Endothelial cell of umbilical vein (primary cell): ENCODE measurements at regions not wholly inside any gene's neighbourhood (a gene's known extent, or its start where the extent isn't known, plus 50 kb on each side); places are given as distances from the start of the nearest gene placed in this dataset.

ENCODE experiments used
- BruUV-seq: library from RNA; stranded (reverse); fragments of 400-500 nt; replicated peaks from 2 replicates; lab custom pipeline; 2021; lab: Mats Ljungman, UMichigan
- CTCF ChIA-PET: fragments of 300-600, 350-600 bp; sonication (Branson Sonifier 250); formaldehyde crosslinking; loops from one replicate; lab custom pipeline; 2021; ENCODE audit warnings: antibody characterized with exemption, inconsistent platforms; lab: Charles Lee
- POLR2A ChIA-PET: fragments of 300-600, 350-600 bp; sonication (Branson Sonifier 250); formaldehyde crosslinking; loops from one replicate; lab custom pipeline; 2021; ENCODE audit warnings: antibody characterized with exemption, inconsistent platforms; lab: Charles Lee
- DNase-seq: peaks from one replicate; pipeline ENCODE4 v3.0.0-alpha.2; 2011; ENCODE audit warnings: low read depth, low spot score
- FAIRE-seq: peaks from 2 replicates; lab custom pipeline; 2011; peaks lifted over from hg19 to GRCh38; lab: Jason Lieb, UNC
- H2AFZ ChIP-seq: 2 replicates; pipeline ENCODE4 v1.6.0; 2012; ENCODE audit warnings: low read depth, low read length, control low read depth, inconsistent platforms
- H3K27ac ChIP-seq: 2 replicates; pipeline ENCODE4 v1.5.1; 2011; ENCODE audit warnings: low read depth, mild to moderate bottlenecking, control low read depth, low read length, moderate library complexity; ENCODE audit not compliant: insufficient read depth
- H3K27me3 ChIP-seq, 2 experiments: 2 replicates each; pipeline versions ENCODE4 v1.6.0 to v1.6.1; 2011; ENCODE audit warnings: low read length in 2 of 2, mixed read lengths in 1 of 2; ENCODE audit not compliant: control insufficient read depth in 2 of 2, insufficient read depth in 2 of 2
- H3K36me3 ChIP-seq, 2 experiments: 2 replicates in 1 of 2; 3 replicates in 1 of 2; pipeline ENCODE4 v1.5.1; 2011; ENCODE audit warnings: low read length in 2 of 2, mild to moderate bottlenecking in 1 of 2, moderate library complexity in 1 of 2; ENCODE audit not compliant: control insufficient read depth in 2 of 2, insufficient read depth in 2 of 2; ENCODE audit errors: extremely low read depth in 1 of 2
- H3K4me1 ChIP-seq: 3 replicates; pipeline ENCODE4 v1.5.1; 2011; ENCODE audit warnings: mild to moderate bottlenecking, low read length; ENCODE audit not compliant: control insufficient read depth, insufficient read depth; ENCODE audit errors: extremely low read depth
- H3K4me2 ChIP-seq: 2 replicates; pipeline ENCODE4 v1.6.1; 2011; ENCODE audit warnings: low read length, control low read depth, mixed read lengths; ENCODE audit not compliant: insufficient read depth
- H3K4me3 ChIP-seq, 3 experiments: fragments of 200-600 bp in 1 of 3; sonication (generic), shearing (Covaris generic) in 1 of 3; replicated peaks in 1 of 3; 2 replicates each; pipeline ENCODE4 v1.5.1; 2011 to 2016; ENCODE audit warnings: control low read depth in 3 of 3, low read length in 3 of 3, mild to moderate bottlenecking in 2 of 3, inconsistent platforms in 1 of 3, low read depth in 1 of 3, moderate library complexity in 1 of 3; ENCODE audit not compliant: insufficient read depth in 1 of 3
- H3K79me2 ChIP-seq: 2 replicates; pipeline ENCODE4 v1.6.0; 2012; ENCODE audit warnings: low read length, inconsistent platforms; ENCODE audit not compliant: control insufficient read depth, insufficient read depth
- H3K9ac ChIP-seq: replicated peaks from 2 replicates; pipeline ENCODE3; 2011; ENCODE audit warnings: low read length, control low read depth; ENCODE audit not compliant: insufficient read depth; ENCODE audit errors: extremely low read depth
- H3K9me1 ChIP-seq: replicated peaks from 3 replicates; pipeline ENCODE4 v1.6.0; 2011; ENCODE audit warnings: mild to moderate bottlenecking, low read length; ENCODE audit not compliant: control insufficient read depth, insufficient read depth; ENCODE audit errors: extremely low read depth
- H3K9me3 ChIP-seq: replicated peaks from 2 replicates; pipeline ENCODE4 v1.5.1; 2012; ENCODE audit warnings: low read length, inconsistent platforms; ENCODE audit not compliant: control insufficient read depth, insufficient read depth
- H4K20me1 ChIP-seq: replicated peaks from 2 replicates; pipeline ENCODE3; 2011; ENCODE audit warnings: mild to moderate bottlenecking, low read length; ENCODE audit not compliant: control insufficient read depth, insufficient read depth; ENCODE audit errors: extremely low read depth
- EZH2 ChIP-seq: IDR thresholded peaks from 2 replicates; pipeline ENCODE4 v1.6.1; 2012; ENCODE audit warnings: borderline replicate concordance, low read depth, mild to moderate bottlenecking, moderate library complexity, low read length, inconsistent platforms; ENCODE audit not compliant: severe bottlenecking
- FOS ChIP-seq: IDR thresholded peaks from 2 replicates; pipeline ENCODE4 v1.6.1; 2011; ENCODE audit warnings: mild to moderate bottlenecking, low read length, moderate library complexity, borderline replicate concordance; ENCODE audit not compliant: insufficient read depth
- GATA2 ChIP-seq: IDR thresholded peaks from 2 replicates; pipeline ENCODE4 v1.7.0; 2011; ENCODE audit warnings: low read depth, mild to moderate bottlenecking, moderate library complexity, mixed read lengths, low read length; ENCODE audit not compliant: insufficient read length, insufficient read depth
- JUN ChIP-seq: IDR thresholded peaks from 2 replicates; pipeline ENCODE4 v1.6.1; 2011; ENCODE audit warnings: borderline replicate concordance, low read depth; ENCODE audit not compliant: insufficient read length, insufficient read depth
- MYC ChIP-seq: IDR thresholded peaks from one replicate; pipeline ENCODE4 v1.6.1; 2011; ENCODE audit warnings: mild to moderate bottlenecking, low read depth, low read length
- POLR2A ChIP-seq: IDR thresholded peaks from 2 replicates; pipeline ENCODE4 v1.6.1; 2012; ENCODE audit warnings: low read depth, mild to moderate bottlenecking, control low read depth, low read length
- POLR2AphosphoS5 ChIP-seq: IDR thresholded peaks from 2 replicates; pipeline ENCODE4 v1.6.1; 2012; ENCODE audit warnings: low read depth, mild to moderate bottlenecking, control low read depth, low read length, moderate library complexity; ENCODE audit not compliant: insufficient read depth
- dilution Hi-C: fragments of 300-500 bp; cut with MboI; formaldehyde crosslinking; loops from one replicate; pipeline ENCODE4 v1.15.0; 2019; ENCODE audit warnings: low sequenced_read_pairs; ENCODE audit not compliant: extremely low pct_ligation_motif_present
- intact Hi-C: fragments of 100-400 bp; cut with micrococcal nuclease; formaldehyde crosslinking; loops from one replicate; pipeline ENCODE4 v1.10.0; 2022
- TF ChIP-seq, protein P1 (sequence below): IDR thresholded peaks from 2 replicates; pipeline ENCODE4 v1.6.1; 2011; ENCODE audit not compliant: insufficient read depth, insufficient read length
- TF ChIP-seq, protein P2 (sequence below), 2 donors: IDR thresholded peaks; 1 replicate in 1 of 2; 2 replicates in 1 of 2; pipeline ENCODE4 v1.5.1; 2011; ENCODE audit warnings: low read length in 2 of 2, mild to moderate bottlenecking in 2 of 2, moderate library complexity in 2 of 2, control low read depth in 1 of 2, inconsistent platforms in 1 of 2, low read depth in 1 of 2; ENCODE audit not compliant: insufficient read depth in 1 of 2; ENCODE audit errors: extremely low read depth in 1 of 2

DNA sequence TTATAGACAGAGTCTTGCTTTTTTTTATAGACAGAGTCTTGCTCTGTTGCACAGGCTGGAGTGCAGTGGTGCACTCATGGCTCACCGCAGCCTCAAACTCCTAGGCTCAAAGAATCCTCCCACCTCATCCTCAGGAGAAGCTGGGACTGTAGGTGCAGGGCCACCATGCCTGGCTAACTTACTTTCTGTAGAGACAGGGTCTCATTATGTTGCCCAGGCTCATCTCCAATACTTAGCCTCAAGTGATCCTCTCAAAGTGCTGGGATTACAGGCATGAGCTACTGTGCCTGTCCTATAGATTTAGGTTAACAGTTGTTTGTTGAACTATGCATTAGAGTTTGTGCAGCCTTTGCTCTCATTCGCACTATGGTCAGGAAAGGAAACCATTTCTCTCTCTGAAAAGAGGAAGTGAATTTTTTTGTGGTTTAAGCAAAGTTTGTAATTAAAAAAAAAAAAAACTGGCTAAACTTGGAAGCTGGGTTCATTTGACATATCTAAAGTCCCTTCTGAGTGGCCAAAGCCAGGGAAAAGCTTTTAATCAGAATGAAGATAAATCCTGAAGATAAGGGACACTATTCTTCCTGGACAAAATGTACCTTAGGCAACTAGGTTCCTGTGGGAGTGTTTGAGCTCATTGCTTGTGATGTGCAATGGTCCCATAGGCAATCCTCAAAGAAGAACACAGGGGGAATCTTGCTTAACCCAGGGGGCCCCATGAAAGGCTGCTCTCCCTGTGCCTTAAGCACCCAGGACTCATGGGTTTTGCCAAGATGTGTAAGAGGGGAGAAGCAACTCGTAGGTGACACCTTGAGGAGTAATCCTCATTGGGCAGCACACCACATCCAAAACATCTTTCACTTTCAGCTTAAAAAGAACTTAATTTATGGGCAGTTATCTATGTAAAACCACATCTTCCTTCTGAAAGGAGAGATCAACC, 201.7 kb downstream of the MREG start:
- Histone ChIP-seq H3K27ac (no peak overlapping the region), H4K20me1 (peaks cover 5% of the 10 kb centered on the region), H3K4me1 (no peaks in the 10 kb centered on the region), H3K27me3 (no peaks in the 10 kb centered on the region), H3K9me1 (peaks cover 2% of the 10 kb centered on the region), H3K79me2 (peaks cover 30% of the 10 kb centered on the region), H2AFZ (no peak overlapping the region), H3K4me2 (no peak overlapping the region), H3K4me3 (no peak overlapping the region), H3K9me3 (no peaks in the 10 kb centered on the region), H3K36me3 (peaks cover 3 to 9% of the 10 kb centered on the region in 2 experiments), H3K9ac (no peak overlapping the region)
- DNase-seq: no peak
- BruUV-seq: no TSS peak
- FAIRE-seq: no peak
- ChIA-PET CTCF (interaction anchor here (0.9 to 1.7 kb wide), 4 partner anchors 10 to 21 kb away, joined by 3 to 7 read pairs (median 6); no protein-coding TSS in a partner anchor), POLR2A (interaction anchor here (0.7 kb wide), 1 partner anchor 168 kb away, joined by 6 read pairs; no protein-coding TSS in a partner anchor)
- TF ChIP-seq POLR2AphosphoS5 (no peak), POLR2A (no peak), FOS (no peak), JUN (no peak), MYC (no peak), GATA2 (no peak), EZH2 (no peak)
- TF ChIP-seq, protein P1, sequence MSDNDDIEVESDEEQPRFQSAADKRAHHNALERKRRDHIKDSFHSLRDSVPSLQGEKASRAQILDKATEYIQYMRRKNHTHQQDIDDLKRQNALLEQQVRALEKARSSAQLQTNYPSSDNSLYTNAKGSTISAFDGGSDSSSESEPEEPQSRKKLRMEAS: no peak
- TF ChIP-seq, protein P2, sequence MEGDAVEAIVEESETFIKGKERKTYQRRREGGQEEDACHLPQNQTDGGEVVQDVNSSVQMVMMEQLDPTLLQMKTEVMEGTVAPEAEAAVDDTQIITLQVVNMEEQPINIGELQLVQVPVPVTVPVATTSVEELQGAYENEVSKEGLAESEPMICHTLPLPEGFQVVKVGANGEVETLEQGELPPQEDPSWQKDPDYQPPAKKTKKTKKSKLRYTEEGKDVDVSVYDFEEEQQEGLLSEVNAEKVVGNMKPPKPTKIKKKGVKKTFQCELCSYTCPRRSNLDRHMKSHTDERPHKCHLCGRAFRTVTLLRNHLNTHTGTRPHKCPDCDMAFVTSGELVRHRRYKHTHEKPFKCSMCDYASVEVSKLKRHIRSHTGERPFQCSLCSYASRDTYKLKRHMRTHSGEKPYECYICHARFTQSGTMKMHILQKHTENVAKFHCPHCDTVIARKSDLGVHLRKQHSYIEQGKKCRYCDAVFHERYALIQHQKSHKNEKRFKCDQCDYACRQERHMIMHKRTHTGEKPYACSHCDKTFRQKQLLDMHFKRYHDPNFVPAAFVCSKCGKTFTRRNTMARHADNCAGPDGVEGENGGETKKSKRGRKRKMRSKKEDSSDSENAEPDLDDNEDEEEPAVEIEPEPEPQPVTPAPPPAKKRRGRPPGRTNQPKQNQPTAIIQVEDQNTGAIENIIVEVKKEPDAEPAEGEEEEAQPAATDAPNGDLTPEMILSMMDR (IDR thresholded peaks at IDR 0.05; ENCODE audit: extremely low read depth in 1 of 2, insufficient read depth in 1 of 2, low read depth in 1 of 2, low read length in 2 of 2): no peak
- intact Hi-C loops (no loop called here), dilution Hi-C loops (no loop called here)
